ENCODE measurements at regions not wholly inside any gene's neighbourhood (a gene's known extent, or its start where the extent isn't known, plus 50 kb on each side); places are given as distances from the start of the nearest gene placed in this dataset.
A peak's percentile ranks its signal among the peaks of the same experiment; 100 is the strongest.
"Not testable (repeated sequence)": the region's sequence is repeated elsewhere in the genome, so short reads cannot be mapped to it uniquely, and the experiment has no call there.

DNA sequence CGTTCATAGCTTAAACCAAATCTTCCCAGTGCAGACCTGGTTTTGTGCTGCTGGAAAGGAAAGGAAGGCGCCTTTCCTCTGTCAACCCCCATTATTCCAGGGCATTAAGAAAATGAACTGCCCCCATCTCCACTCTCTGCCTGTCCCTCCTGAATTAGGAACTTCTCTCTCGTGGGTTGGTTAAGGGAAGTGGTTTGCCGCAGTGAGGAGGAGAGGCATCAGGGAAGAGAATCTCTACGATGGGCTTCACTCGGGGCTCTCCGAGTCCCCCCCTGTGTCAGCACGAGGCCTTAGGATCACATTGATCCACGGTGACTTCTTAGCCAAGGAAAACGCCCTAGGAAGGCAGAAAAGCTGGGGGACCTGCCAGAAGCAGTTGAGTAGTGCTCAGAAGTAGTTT is 53.9 kb upstream of the LYZL2 start:
- Histone ChIP-seq H3K4me3 (ENCODE audit: low read depth, low read length) (no peak overlapping the region), H3K36me3 (ENCODE audit: control insufficient read depth, insufficient read depth, low read length) (no peaks in the 10 kb centered on the region), H3K27me3 (ENCODE audit: control insufficient read depth, insufficient read depth, low read length) (peaks cover 1% of the 10 kb centered on the region)
- TF ChIP-seq, protein P1, sequence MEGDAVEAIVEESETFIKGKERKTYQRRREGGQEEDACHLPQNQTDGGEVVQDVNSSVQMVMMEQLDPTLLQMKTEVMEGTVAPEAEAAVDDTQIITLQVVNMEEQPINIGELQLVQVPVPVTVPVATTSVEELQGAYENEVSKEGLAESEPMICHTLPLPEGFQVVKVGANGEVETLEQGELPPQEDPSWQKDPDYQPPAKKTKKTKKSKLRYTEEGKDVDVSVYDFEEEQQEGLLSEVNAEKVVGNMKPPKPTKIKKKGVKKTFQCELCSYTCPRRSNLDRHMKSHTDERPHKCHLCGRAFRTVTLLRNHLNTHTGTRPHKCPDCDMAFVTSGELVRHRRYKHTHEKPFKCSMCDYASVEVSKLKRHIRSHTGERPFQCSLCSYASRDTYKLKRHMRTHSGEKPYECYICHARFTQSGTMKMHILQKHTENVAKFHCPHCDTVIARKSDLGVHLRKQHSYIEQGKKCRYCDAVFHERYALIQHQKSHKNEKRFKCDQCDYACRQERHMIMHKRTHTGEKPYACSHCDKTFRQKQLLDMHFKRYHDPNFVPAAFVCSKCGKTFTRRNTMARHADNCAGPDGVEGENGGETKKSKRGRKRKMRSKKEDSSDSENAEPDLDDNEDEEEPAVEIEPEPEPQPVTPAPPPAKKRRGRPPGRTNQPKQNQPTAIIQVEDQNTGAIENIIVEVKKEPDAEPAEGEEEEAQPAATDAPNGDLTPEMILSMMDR (IDR thresholded peaks at IDR 0.05; ENCODE audit: insufficient read depth, low read length, severe bottlenecking), result no peak
- FAIRE-seq (no peak), DNase-seq (ENCODE audit: low read depth) (no peak)

DNA sequence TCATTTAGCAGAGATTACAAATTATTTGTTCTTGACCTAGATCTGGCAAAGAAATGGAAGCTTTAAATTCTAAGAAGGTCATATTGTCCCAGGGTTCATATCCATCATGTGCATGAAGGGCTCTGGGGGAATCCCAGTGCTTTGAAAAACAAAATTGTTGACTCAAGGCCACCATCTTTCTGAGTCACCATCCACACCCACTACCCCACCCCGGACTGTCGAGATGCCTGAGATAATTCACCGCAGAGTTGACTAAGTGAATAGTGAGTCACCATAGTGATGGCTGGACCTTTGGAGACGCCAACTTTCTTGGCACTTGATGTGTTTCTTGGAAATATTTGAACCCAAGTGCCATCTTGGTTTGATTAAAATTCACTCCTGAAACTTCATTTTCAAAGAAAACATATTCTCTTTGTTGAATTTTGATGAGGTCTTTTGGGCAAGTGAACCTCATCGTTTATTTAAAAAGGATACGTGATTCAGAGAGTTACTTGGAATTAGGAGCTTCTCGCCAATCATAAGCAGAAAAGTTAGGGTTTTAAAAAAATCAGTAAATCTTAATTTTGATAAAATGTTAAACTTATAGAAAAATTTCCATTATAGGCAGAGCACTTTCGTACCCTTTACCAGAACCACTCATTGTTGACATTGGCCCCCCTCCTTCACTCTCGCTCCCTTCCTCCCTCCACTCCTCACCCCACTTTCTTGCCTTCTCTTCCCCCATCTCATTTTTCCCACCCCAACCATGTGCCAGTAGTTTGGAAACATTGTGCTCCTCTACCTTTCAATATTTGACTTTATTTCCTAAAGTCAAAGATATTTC is 53.0 kb upstream of the LYZL2 start:
- H3K27me3 ChIP-seq (ENCODE audit: control insufficient read depth, insufficient read depth, low read length); FAIRE-seq; H3K36me3 ChIP-seq (ENCODE audit: control insufficient read depth, insufficient read depth, low read length); H3K4me3 ChIP-seq (ENCODE audit: low read depth, low read length): not testable (repeated sequence)
- peak; percentile 97 for DNase-seq (ENCODE audit: low read depth)

DNA sequence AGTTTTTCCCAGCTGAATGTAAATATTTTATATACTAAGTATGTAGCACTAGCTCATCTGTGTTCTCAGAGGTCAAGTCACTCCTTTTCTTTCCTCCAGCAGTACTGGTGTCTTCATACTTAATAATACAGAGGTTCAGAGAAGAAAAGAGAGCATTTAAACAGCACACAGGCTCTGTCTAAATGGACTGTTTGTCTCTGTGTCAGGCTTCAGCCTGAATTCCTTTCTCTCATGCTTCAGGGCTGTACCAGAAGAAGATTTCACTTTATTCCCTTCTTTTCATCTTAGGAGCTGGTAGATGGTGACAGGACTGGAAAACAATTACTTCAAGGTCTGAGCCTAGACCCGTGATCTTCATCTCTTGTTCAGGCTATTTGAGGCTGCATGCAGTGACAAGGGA is 51.4 kb upstream of the LYZL2 start:
- Histone ChIP-seq H3K4me3 (ENCODE audit: low read depth, low read length) (no peak overlapping the region), H3K27me3 (ENCODE audit: control insufficient read depth, insufficient read depth, low read length) (peaks cover 1% of the 10 kb centered on the region), H3K36me3 (ENCODE audit: control insufficient read depth, insufficient read depth, low read length) (no peaks in the 10 kb centered on the region)
- no peak for DNase-seq (ENCODE audit: low read depth)
- TF ChIP-seq, protein P1 (IDR thresholded peaks at IDR 0.05; ENCODE audit: insufficient read depth, low read length, severe bottlenecking), result no peak
- no peak for FAIRE-seq
